ENCODE measurements at regions not wholly inside any gene's neighbourhood (a gene's known extent, or its start where the extent isn't known, plus 50 kb on each side); places are given as distances from the start of the nearest gene placed in this dataset.

DNA sequence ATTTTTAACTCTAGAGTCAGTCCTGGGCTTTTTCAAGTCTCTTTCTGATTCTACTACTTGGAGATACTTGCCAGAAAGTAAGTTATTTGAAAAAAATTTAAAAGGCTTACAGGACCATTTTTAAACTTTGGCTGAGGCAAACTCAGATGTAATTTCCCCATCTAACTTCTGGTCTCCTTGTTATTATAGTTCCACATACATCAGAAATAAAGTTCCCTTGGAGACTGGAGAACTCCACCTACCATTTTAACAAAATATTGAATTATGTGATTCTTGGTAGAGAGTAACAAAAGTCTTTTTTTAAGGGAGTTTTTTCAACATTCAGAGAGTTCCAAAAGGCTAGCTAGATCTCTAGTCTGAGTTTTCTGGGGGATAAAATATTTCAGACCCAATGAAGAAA, 56.3 kb upstream of the SNX2 start:
- Histone ChIP-seq H3K9ac (ENCODE audit: insufficient read depth, low read depth, low read length) (no peak overlapping the region), H3K9me3 (ENCODE audit: low read length) (no peaks in the 10 kb centered on the region), H3K4me3 (replicated peaks in 1 of 3; ENCODE audit: insufficient read depth in 1 of 3, low read depth in 2 of 3, low read length in 3 of 3) (no peak overlapping the region), H2AFZ (ENCODE audit: low read length) (no peak overlapping the region), H4K20me1 (ENCODE audit: insufficient read depth, low read length) (no peaks in the 10 kb centered on the region), H3K4me1 (ENCODE audit: insufficient read depth, low read length) (no peaks in the 10 kb centered on the region), H3K4me2 (ENCODE audit: low read depth, low read length) (no peak overlapping the region), H3K36me3 (replicated peaks in 1 of 2; ENCODE audit: control insufficient read depth in 1 of 2, insufficient read depth in 2 of 2, low read length in 2 of 2) (no peaks in the 10 kb centered on the region), H3K27ac (ENCODE audit: extremely low read length, insufficient read depth, low read length) (no peak overlapping the region), H3K79me2 (ENCODE audit: insufficient read depth, low read length) (no peaks in the 10 kb centered on the region), H3K27me3 (ENCODE audit: control insufficient read depth in 1 of 2, insufficient read depth in 2 of 2, low read length in 2 of 2) (0 out of 5 replicates have a peak, but pooled peaks cover 0 to 3% of the 10 kb centered on the region in 2 experiments)
- no peak for DNase-seq (ENCODE audit: low spot score)
- POLR2A ChIA-PET, result no interaction called here
- in situ Hi-C loops (cut with HindIII; ENCODE audit: extremely low pct_ligation_motif_present, low pct_unique_long_range_greater_than_20kb) (no loop called here), intact Hi-C loops (cut with micrococcal nuclease; ENCODE audit: unreplicated experiment) (no loop called here)
- CTCF ChIA-PET (ENCODE audit: low intra/inter-chr PET ratio, low total read pairs), result no interaction called here
- BruUV-seq (replicated peaks), result no TSS peak
- ATAC-seq, result no peak
- no peak for FAIRE-seq
- TF ChIP-seq, protein P1, sequence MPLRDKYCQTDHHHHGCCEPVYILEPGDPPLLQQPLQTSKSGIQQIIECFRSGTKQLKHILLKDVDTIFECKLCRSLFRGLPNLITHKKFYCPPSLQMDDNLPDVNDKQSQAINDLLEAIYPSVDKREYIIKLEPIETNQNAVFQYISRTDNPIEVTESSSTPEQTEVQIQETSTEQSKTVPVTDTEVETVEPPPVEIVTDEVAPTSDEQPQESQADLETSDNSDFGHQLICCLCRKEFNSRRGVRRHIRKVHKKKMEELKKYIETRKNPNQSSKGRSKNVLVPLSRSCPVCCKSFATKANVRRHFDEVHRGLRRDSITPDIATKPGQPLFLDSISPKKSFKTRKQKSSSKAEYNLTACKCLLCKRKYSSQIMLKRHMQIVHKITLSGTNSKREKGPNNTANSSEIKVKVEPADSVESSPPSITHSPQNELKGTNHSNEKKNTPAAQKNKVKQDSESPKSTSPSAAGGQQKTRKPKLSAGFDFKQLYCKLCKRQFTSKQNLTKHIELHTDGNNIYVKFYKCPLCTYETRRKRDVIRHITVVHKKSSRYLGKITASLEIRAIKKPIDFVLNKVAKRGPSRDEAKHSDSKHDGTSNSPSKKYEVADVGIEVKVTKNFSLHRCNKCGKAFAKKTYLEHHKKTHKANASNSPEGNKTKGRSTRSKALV (CRISPR knock-in tag; IDR thresholded peaks at IDR 0.05), result no peak
- TF ChIP-seq, protein P2, sequence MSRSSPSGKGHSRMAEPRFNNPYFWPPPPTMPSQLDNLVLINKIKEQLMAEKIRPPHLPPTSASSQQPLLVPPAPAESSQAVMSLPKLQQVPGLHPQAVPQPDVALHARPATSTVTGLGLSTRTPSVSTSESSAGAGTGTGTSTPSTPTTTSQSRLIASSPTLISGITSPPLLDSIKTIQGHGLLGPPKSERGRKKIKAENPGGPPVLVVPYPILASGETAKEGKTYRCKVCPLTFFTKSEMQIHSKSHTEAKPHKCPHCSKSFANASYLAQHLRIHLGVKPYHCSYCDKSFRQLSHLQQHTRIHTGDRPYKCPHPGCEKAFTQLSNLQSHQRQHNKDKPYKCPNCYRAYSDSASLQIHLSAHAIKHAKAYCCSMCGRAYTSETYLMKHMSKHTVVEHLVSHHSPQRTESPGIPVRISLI (CRISPR knock-in tag; IDR thresholded peaks at IDR 0.05; ENCODE audit: borderline replicate concordance), result no peak
- TF ChIP-seq, protein P3, sequence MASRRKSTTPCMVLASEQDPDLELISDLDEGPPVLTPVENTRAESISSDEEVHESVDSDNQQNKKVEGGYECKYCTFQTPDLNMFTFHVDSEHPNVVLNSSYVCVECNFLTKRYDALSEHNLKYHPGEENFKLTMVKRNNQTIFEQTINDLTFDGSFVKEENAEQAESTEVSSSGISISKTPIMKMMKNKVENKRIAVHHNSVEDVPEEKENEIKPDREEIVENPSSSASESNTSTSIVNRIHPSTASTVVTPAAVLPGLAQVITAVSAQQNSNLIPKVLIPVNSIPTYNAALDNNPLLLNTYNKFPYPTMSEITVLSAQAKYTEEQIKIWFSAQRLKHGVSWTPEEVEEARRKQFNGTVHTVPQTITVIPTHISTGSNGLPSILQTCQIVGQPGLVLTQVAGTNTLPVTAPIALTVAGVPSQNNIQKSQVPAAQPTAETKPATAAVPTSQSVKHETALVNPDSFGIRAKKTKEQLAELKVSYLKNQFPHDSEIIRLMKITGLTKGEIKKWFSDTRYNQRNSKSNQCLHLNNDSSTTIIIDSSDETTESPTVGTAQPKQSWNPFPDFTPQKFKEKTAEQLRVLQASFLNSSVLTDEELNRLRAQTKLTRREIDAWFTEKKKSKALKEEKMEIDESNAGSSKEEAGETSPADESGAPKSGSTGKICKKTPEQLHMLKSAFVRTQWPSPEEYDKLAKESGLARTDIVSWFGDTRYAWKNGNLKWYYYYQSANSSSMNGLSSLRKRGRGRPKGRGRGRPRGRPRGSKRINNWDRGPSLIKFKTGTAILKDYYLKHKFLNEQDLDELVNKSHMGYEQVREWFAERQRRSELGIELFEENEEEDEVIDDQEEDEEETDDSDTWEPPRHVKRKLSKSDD (CRISPR knock-in tag; IDR thresholded peaks at IDR 0.05; ENCODE audit: low read depth), result no peak
- no peak for TF ChIP-seq HOXA9 (CRISPR knock-in tag; IDR thresholded peaks at IDR 0.05; ENCODE audit: borderline replicate concordance)
- no peak for TF ChIP-seq RAD21 (CRISPR knock-in tag; IDR thresholded peaks at IDR 0.05)
- no peak for TF ChIP-seq ETV5 (CRISPR knock-in tag; IDR thresholded peaks at IDR 0.05; ENCODE audit: borderline replicate concordance)
- TF ChIP-seq PCBP1 (IDR thresholded peaks at IDR 0.05; ENCODE audit: borderline replicate concordance, low read depth, low read length), result no peak
- no peak for TF ChIP-seq ZNF790 (CRISPR knock-in tag; IDR thresholded peaks at IDR 0.05; ENCODE audit: borderline replicate concordance)
